ENCODE measurements at regions not wholly inside any gene's neighbourhood (a gene's known extent, or its start where the extent isn't known, plus 50 kb on each side); places are given as distances from the start of the nearest gene placed in this dataset.
"Not testable (repeated sequence)": the region's sequence is repeated elsewhere in the genome, so short reads cannot be mapped to it uniquely, and the experiment has no call there.

DNA sequence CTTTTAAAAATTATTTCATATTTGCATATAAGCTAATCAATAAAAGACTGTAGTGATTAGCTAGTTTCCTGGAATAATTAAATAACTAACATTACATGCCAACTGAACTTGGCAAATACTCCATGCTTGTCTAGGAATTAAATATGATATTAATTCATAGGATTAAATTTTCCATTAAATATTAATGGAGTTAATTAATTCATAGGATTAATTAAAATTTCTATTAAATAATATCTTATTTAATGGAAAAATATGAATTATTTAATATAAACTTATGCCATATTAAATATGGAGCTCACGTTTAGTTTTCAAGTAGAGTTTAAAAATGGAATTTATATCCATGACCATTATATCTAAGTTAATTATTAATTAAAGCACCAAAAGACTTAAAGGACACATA lies 517.8 kb upstream of the DAB2 start:
- no peak overlapping the region for H3K4me3 ChIP-seq (ENCODE audit: low read depth, low read length)
- TF ChIP-seq, protein P1, sequence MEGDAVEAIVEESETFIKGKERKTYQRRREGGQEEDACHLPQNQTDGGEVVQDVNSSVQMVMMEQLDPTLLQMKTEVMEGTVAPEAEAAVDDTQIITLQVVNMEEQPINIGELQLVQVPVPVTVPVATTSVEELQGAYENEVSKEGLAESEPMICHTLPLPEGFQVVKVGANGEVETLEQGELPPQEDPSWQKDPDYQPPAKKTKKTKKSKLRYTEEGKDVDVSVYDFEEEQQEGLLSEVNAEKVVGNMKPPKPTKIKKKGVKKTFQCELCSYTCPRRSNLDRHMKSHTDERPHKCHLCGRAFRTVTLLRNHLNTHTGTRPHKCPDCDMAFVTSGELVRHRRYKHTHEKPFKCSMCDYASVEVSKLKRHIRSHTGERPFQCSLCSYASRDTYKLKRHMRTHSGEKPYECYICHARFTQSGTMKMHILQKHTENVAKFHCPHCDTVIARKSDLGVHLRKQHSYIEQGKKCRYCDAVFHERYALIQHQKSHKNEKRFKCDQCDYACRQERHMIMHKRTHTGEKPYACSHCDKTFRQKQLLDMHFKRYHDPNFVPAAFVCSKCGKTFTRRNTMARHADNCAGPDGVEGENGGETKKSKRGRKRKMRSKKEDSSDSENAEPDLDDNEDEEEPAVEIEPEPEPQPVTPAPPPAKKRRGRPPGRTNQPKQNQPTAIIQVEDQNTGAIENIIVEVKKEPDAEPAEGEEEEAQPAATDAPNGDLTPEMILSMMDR (IDR thresholded peaks at IDR 0.05; ENCODE audit: insufficient read depth, low read length): no peak
- no peak for DNase-seq (ENCODE audit: low read depth)

DNA sequence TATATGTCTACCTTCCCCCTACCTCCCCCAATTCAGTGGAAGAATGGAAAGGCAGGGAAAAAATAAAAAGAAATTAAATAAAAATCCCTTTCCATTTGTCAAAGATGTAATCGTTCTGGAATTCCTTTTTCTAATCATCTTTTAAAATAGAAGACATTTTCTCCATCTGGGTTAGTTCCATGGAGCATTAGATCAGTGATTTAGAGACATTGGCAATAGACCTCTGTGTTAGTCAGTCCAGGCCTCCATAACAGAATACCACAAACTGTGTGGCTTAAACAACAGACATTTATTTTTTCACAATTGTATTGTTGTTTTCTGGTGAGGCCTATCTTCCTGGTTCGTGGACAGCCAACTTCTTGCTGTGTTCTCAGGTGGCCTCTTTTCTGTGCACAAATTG lies 516.6 kb upstream of the DAB2 start:
- TF ChIP-seq, protein P1 (IDR thresholded peaks at IDR 0.05; ENCODE audit: insufficient read depth, low read length): no peak
- no peak for DNase-seq (ENCODE audit: low read depth)
- no peak overlapping the region for H3K4me3 ChIP-seq (ENCODE audit: low read depth, low read length)

DNA sequence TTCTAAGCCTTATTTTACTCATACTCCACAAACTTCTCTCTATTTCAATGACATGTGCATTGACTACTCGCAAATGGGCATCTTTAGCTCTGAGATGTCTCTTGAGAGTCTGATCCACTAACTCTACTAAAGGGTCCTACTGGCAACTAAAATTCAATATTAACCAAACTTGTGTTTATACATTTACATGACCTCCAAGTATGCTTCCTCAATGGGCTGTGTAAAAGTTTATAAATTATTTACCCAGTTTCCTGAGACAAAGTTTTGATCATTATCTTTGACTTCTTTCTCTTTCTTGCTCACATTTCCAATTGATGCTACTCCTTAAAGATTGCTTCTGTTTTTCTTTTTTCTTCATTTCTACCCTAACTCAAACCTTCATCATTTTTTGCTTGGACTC lies 510.1 kb upstream of the DAB2 start:
- no peak overlapping the region for H3K4me3 ChIP-seq (ENCODE audit: low read depth, low read length)
- no peak for DNase-seq (ENCODE audit: low read depth)
- TF ChIP-seq, protein P1 (IDR thresholded peaks at IDR 0.05; ENCODE audit: insufficient read depth, low read length): no peak

DNA sequence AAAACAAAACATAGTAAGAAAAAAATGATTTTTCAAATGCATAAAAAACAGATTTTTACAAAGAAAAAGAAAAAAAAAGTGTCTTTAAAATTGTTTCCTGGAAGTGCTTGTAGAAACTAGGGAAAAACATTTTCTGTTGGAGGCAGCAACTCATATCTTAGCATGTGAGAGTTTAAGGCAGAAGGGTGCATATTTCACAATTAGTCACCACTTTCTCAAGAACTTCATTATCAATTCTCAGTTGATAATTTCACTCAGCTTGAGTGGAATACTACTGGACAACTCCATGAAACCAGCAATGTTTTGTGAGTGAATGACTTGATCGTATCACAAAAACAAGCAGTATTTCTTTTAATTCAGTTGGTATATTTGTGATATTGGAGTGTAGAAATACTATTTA lies 508.3 kb upstream of the DAB2 start:
- TF ChIP-seq, protein P1 (IDR thresholded peaks at IDR 0.05; ENCODE audit: insufficient read depth, low read length): no peak
- no peak for DNase-seq (ENCODE audit: low read depth)
- no peak overlapping the region for H3K4me3 ChIP-seq (ENCODE audit: low read depth, low read length)

DNA sequence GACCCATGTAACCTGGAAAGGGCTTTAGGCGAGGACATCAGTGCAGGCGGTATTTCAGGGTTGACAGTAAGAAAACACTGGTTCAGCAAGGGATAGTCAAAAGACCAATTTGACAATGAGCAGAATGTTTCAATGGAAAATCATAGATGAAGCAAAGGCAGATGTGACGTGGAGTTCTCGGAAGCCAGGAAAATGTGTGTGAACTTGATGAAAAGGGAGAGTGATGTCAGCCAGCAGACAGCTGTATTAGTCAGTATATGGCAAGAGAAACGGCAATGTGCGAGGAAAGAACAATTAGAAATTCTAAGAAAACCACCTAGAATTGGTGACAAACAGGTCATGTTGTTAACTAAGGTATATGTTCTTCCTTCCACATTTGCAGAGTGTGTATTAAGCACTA lies 503.9 kb upstream of the DAB2 start:
- no peak overlapping the region for H3K4me3 ChIP-seq (ENCODE audit: low read depth, low read length)
- peak; percentile 12 for DNase-seq (ENCODE audit: low read depth)
- TF ChIP-seq, protein P1 (IDR thresholded peaks at IDR 0.05; ENCODE audit: insufficient read depth, low read length): no peak

DNA sequence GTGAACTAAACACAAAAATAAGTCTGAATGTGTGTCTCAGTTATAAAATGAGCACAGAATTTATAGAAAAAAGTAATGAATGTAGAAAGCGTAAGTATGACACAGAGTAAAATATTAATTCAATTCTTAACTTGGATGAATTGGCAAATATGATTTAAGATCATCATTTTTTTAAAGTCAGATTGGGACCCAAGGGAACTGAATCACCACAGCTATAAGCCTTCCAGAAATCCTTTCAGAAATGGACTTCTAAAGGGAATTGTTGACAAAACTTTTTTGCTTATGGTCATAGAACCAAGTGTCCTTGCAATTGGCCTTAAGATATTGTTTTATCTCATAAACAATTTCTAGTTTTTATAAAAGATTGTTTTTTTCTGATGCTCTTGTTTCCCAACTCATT lies 495.1 kb upstream of the DAB2 start:
- peak; percentile 5 for DNase-seq (ENCODE audit: low read depth)
- no peak overlapping the region for H3K4me3 ChIP-seq (ENCODE audit: low read depth, low read length)
- TF ChIP-seq, protein P1 (IDR thresholded peaks at IDR 0.05; ENCODE audit: insufficient read depth, low read length): no peak

DNA sequence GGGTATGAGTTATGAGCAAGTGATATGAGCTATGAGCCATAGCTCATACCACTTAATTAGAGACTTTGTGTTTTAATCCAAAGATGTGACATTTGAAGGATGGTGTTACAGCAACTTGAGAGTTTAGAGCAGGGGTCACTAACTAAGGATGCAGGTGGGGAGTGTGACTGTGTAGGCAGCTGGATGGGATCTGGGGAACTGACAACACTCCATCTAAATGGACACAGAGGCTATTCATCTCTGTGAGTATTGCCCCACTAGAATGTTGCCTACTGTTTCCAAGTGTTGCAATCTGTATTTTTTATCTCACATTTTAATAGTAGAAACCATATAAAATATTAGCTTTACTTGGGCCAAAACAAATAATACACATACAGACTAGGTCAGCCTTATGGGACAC lies 488.1 kb upstream of the DAB2 start:
- TF ChIP-seq, protein P1 (IDR thresholded peaks at IDR 0.05; ENCODE audit: insufficient read depth, low read length): no peak
- no peak overlapping the region for H3K4me3 ChIP-seq (ENCODE audit: low read depth, low read length)
- DNase-seq (ENCODE audit: low read depth): no peak

DNA sequence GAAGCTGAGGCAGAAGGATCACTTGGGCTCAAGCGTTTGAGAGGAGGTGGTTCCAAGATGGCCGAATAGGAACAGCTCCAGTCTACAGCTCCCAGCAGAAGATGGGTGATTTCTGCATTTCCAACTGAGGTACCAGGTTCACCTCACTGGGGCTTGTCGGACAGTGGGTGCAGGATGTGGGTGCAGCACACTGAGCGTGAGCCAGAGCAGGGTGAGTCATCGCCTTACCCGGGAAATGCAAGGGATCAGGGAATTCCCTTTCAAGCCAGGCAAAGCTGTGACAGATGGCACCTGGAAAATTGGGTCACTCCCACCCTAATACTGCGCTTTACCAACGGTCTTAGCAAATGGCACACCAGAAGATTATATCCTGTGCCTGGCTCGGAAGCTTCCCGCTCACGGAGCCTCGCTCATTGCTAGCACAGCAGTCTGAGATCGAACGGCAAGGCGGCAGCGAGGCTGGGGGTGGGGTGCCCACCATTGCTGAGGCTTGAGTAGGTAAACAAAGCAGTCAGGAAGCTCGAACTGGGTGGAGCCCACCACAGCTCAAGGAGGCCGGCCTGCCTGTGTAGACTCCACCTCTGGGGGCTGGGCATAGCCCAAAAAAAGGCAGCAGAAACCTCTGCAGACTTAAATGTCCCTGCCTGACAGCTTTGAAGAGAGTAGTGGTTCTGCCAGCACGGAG lies 482.6 kb upstream of the DAB2 start:
- H3K4me3 ChIP-seq (ENCODE audit: low read depth, low read length); DNase-seq (ENCODE audit: low read depth): not testable (repeated sequence)

All from fibroblast of the aortic adventitia (primary cell).